Spleen (tissue), 11 donors: ENCODE measurements at regions not wholly inside any gene's neighbourhood (a gene's known extent, or its start where the extent isn't known, plus 50 kb on each side); places are given as distances from the start of the nearest gene placed in this dataset.

Experiments used
- DNase-seq: peaks from one replicate; pipeline ENCODE4 v3.0.0-alpha.2; 2020
- H3K27ac ChIP-seq, 8 donors: fragments of 200-600 bp; sonication (generic) in 7 of 8; 1 replicate in 4 of 8; 2 replicates in 4 of 8; pipeline versions ENCODE4 v1.5.0 to v1.8.0; 2016 to 2021; ENCODE audit warnings: inconsistent platforms in 4 of 8, mild to moderate bottlenecking in 4 of 8, moderate library complexity in 1 of 8
- H3K27me3 ChIP-seq, 7 donors: fragments of 200-600 bp; sonication (generic) in 6 of 7; replicated peaks in 1 of 7; 1 replicate in 4 of 7; 2 replicates in 3 of 7; pipeline versions ENCODE4 v1.5.0 to v1.8.0; 2016 to 2021; ENCODE audit warnings: inconsistent platforms in 3 of 7, mild to moderate bottlenecking in 1 of 7
- H3K36me3 ChIP-seq, 6 donors: fragments of 200-600 bp; sonication (generic) in 5 of 6; 1 replicate in 4 of 6; 2 replicates in 2 of 6; pipeline versions ENCODE4 v1.5.0 to v1.8.0; 2016 to 2021; ENCODE audit warnings: inconsistent platforms in 2 of 6
- H3K4me1 ChIP-seq, 6 donors: fragments of 200-600 bp; sonication (generic) in 5 of 6; 1 replicate in 3 of 6; 2 replicates in 3 of 6; pipeline versions ENCODE4 v1.5.0 to v1.8.0; 2016 to 2021; ENCODE audit warnings: inconsistent platforms in 3 of 6
- H3K4me3 ChIP-seq, 8 donors: fragments of 200-600 bp; sonication (generic) in 7 of 8; 1 replicate in 4 of 8; 2 replicates in 4 of 8; pipeline versions ENCODE4 v1.5.0 to v1.8.0; 2016 to 2021; ENCODE audit warnings: inconsistent platforms in 4 of 8, mild to moderate bottlenecking in 4 of 8, moderate library complexity in 2 of 8
- H3K9me3 ChIP-seq, 8 donors: fragments of 200-600 bp; sonication (generic) in 7 of 8; 1 replicate in 4 of 8; 2 replicates in 4 of 8; pipeline versions ENCODE4 v1.5.0 to v1.8.0; 2016 to 2021; ENCODE audit warnings: inconsistent platforms in 4 of 8
- POLR2A ChIP-seq, 3 donors: fragments of 450-650 bp; IDR thresholded peaks; one replicate each; pipeline ENCODE4 v1.5.1; 2017; ENCODE audit warnings: antibody characterized with exemption in 3 of 3, mild to moderate bottlenecking in 1 of 3
- POLR2AphosphoS5 ChIP-seq, 3 donors: sonication (generic); formaldehyde crosslinking; IDR thresholded peaks; one replicate each; pipeline ENCODE4 v1.5.1; 2017; ENCODE audit warnings: antibody characterized with exemption in 3 of 3
- WGBS, 5 donors: extraction: QIAGEN DNeasy Blood & Tissue Kit in 3 of 5; methylation state at CpG; one replicate each; pipeline versions ENCODE4 v1.1.5 to v1.1.7; 2013 to 2018; 5-methylcytosine and 5-hydroxymethylcytosine counted together
- intact Hi-C: fragments of 100-400 bp; cut with DNase I; formaldehyde crosslinking; loops from one replicate; pipeline ENCODE4 v1.15.0; 2023; ENCODE audit warnings: low total_unique reads
- TF ChIP-seq, protein P1 (sequence below), 11 experiments: fragments of 200-600 bp in 7 of 11; fragments of 450-650 bp in 4 of 11; sonication (generic) in 4 of 11; IDR thresholded peaks in 8 of 11; conservative IDR thresholded peaks in 3 of 11; 1 replicate in 7 of 11; 2 replicates in 4 of 11; pipeline versions ENCODE4 v1.4.0 to v1.8.0; 2016 to 2021; ENCODE audit warnings: antibody characterized with exemption in 11 of 11, inconsistent platforms in 4 of 11, mild to moderate bottlenecking in 1 of 11
- donor health status: healthy with polysubstance abuse.
- donor health status: DM: no; HTN: no; CAD: no; lungs with moderate emphysema.
- donor health status: DM: no; HTN: no; CAD: no.
- donor health status: Bipolar disorder and iron deficiency.
- donor health status: healthy.
- donor health status: DM: no; HTN: no; CAD: no.
- donor health status: DM: yes; HTN: yes; CAD: no.

DNA sequence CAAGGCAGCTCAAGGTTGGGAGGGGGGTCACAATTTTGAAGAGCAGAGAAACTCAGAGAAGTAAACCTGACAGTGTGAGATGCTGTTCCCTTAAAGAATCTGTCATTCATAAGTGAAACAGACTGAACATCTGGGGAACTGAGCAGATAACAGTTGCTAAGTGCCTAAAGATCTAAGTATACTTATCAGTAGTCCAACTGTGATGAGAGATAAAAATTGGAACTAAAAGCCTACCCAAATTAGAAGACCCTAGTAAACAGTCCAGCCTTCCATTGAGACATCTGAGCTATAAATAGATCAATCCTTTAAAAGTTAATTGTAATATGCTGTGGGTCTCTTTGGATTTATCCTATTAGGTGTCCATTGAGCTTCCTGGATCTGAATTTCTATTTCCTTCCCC, 692.8 kb upstream of the ZNF608 start:
- H3K4me1 ChIP-seq = no peaks in the 10 kb centered on the region
- no peaks in the 10 kb centered on the region for H3K27me3 ChIP-seq
- H3K27ac ChIP-seq = no peak overlapping the region
- DNase-seq = no peak
- H3K4me3 ChIP-seq = no peak overlapping the region
- H3K36me3 ChIP-seq = no peaks in the 10 kb centered on the region
- intact Hi-C loops = no loop called here
- peaks cover 0 to 55% (median 37%) of the 10 kb centered on the region in 8 donors for H3K9me3 ChIP-seq
- TF ChIP-seq, protein P1, sequence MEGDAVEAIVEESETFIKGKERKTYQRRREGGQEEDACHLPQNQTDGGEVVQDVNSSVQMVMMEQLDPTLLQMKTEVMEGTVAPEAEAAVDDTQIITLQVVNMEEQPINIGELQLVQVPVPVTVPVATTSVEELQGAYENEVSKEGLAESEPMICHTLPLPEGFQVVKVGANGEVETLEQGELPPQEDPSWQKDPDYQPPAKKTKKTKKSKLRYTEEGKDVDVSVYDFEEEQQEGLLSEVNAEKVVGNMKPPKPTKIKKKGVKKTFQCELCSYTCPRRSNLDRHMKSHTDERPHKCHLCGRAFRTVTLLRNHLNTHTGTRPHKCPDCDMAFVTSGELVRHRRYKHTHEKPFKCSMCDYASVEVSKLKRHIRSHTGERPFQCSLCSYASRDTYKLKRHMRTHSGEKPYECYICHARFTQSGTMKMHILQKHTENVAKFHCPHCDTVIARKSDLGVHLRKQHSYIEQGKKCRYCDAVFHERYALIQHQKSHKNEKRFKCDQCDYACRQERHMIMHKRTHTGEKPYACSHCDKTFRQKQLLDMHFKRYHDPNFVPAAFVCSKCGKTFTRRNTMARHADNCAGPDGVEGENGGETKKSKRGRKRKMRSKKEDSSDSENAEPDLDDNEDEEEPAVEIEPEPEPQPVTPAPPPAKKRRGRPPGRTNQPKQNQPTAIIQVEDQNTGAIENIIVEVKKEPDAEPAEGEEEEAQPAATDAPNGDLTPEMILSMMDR (IDR thresholded peaks at IDR 0.05 in 8 of 11, conservative IDR thresholded peaks at IDR 0.05 in 3 of 11) = no peak
- TF ChIP-seq POLR2A (IDR thresholded peaks at IDR 0.05) = no peak
- no peak for TF ChIP-seq POLR2AphosphoS5 (IDR thresholded peaks at IDR 0.05)

DNA sequence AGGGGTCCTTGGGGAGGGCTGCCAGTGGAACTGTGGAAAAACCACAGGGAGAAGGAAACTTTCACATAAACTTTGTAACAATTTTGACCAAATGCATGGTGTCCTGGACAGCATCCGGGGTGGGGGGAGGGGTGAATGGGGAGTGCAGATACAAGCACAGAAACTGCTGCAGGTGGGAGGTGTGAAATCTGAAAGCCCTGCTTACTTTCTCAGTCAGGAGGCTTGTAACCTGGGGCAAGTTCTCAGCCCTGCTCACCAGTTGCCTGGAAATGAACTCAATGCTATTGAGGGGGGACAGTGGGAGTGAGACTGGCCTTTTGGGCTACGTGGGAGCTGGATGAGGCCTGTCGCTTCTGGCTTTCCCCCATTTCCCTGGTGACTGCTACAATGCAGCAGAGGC, 694.5 kb upstream of the ZNF608 start:
- intact Hi-C loops = no loop called here
- no peak for DNase-seq
- TF ChIP-seq POLR2A (IDR thresholded peaks at IDR 0.05) (no peak), POLR2AphosphoS5 (IDR thresholded peaks at IDR 0.05) (no peak)
- TF ChIP-seq, protein P1 (IDR thresholded peaks at IDR 0.05 in 8 of 11, conservative IDR thresholded peaks at IDR 0.05 in 3 of 11) = no peak
- Histone ChIP-seq H3K9me3 (peaks cover 0 to 69% (median 43%) of the 10 kb centered on the region in 8 donors), H3K4me3 (no peak overlapping the region), H3K27me3 (no peaks in the 10 kb centered on the region), H3K4me1 (no peaks in the 10 kb centered on the region), H3K27ac (no peak overlapping the region), H3K36me3 (no peaks in the 10 kb centered on the region)
- 80 to 98% (median 84%) methylated on average over 2 to 3 of the region's 3 CpGs for WGBS, 5 donors

DNA sequence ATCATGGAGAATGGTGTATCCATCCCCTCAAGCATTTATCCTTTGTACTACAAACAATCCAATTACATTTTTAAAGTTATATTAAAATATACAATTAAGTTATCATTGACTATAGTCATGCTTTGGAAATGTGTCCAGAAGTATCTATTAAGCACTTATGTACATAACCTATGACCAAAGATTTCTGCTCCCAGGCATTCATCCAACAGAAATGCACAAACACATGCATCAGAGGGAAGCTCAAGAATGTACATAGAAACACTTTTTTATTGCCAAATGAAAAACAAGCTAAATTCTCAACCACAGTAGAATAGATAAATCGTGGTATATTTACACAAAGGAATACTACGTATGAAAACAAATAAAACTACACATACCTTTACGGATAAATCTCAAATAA, 700.5 kb upstream of the ZNF608 start:
- no peak overlapping the region for H3K27ac ChIP-seq
- 88 to 96% (median 92%) methylated on average over 3 of the region's 3 CpGs for WGBS, 5 donors
- TF ChIP-seq POLR2A (IDR thresholded peaks at IDR 0.05) (no peak), POLR2AphosphoS5 (IDR thresholded peaks at IDR 0.05) (no peak)
- TF ChIP-seq, protein P1 (IDR thresholded peaks at IDR 0.05 in 8 of 11, conservative IDR thresholded peaks at IDR 0.05 in 3 of 11) = no peak

DNA sequence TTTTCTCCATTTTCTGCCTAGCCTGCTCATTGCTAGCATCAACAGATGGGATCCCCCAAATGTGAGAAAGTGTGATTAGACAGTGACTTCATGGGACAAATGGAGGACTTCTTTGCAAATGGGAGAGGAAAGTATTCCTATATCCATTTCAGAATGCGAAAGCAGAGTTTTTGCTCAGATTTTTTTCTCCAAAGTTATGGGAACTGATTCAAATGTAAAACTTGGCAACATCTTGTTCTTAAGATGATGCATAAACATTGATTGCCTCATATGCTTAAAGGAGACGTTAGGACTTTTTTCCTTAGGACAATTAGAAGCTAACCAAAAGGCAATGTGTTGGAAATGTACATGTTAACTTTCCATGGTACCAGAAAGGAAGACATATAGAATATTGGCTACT, 704.3 kb upstream of the ZNF608 start:
- TF ChIP-seq POLR2AphosphoS5 (IDR thresholded peaks at IDR 0.05) = no peak
- TF ChIP-seq POLR2A (IDR thresholded peaks at IDR 0.05) = no peak
- TF ChIP-seq, protein P1 (IDR thresholded peaks at IDR 0.05 in 8 of 11, conservative IDR thresholded peaks at IDR 0.05 in 3 of 11) = no peak

More for the DNA sequence above, 700.5 kb upstream of the ZNF608 start:
- Histone ChIP-seq H3K4me1 (no peaks in the 10 kb centered on the region), H3K27me3 (no peaks in the 10 kb centered on the region), H3K36me3 (no peaks in the 10 kb centered on the region), H3K9me3 (peaks cover 0 to 35% (median 21%) of the 10 kb centered on the region in 8 donors), H3K4me3 (no peak overlapping the region)
- DNase-seq = no peak
- intact Hi-C loops = no loop called here

More for the DNA sequence above, 704.3 kb upstream of the ZNF608 start:
- Histone ChIP-seq H3K4me1 (no peaks in the 10 kb centered on the region), H3K36me3 (no peaks in the 10 kb centered on the region), H3K27ac (no peak overlapping the region), H3K4me3 (no peak overlapping the region), H3K9me3 (peaks cover 0 to 1% (median 0%) of the 10 kb centered on the region in 8 donors), H3K27me3 (no peaks in the 10 kb centered on the region)
- 63 to 87% (median 80%) methylated on average over 2 of the region's 2 CpGs for WGBS, 5 donors
- no peak for DNase-seq
- intact Hi-C loops = no loop called here
